ENCODE measurements at regions not wholly inside any gene's neighbourhood (a gene's known extent, or its start where the extent isn't known, plus 50 kb on each side); places are given as distances from the start of the nearest gene placed in this dataset.

DNA sequence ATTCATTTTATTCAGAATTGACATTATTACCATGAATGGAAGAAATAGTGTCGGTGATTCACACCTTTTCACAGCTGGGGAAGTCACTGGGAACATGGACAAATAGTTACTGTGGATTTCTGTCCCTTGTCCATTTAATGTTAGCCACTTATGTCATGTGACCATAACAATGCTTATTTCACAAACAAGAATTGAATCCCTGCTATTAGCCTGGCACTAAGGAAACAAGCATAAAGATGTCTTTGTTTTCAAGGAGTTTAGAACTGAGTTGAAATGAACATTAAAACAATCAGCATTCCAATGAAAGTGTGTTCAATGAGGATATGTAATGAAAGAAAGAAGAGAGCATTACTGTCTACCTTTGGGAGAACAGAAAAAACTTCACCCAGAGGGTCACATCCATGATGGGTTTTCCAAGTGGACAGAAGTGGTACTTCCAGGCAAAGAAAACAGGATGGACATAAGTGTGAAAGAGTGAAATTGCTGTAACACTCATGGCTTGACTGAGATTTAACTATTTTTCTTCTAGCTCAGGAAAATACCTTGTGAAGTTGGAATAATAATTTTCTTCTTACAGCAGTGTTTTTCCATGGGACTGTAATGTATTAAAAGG, 324.5 kb upstream of the UBE2E3 start:
- no peak for ATAC-seq
- no peak for TF ChIP-seq POLR2A (IDR thresholded peaks at IDR 0.05)
- TF ChIP-seq, protein P1, sequence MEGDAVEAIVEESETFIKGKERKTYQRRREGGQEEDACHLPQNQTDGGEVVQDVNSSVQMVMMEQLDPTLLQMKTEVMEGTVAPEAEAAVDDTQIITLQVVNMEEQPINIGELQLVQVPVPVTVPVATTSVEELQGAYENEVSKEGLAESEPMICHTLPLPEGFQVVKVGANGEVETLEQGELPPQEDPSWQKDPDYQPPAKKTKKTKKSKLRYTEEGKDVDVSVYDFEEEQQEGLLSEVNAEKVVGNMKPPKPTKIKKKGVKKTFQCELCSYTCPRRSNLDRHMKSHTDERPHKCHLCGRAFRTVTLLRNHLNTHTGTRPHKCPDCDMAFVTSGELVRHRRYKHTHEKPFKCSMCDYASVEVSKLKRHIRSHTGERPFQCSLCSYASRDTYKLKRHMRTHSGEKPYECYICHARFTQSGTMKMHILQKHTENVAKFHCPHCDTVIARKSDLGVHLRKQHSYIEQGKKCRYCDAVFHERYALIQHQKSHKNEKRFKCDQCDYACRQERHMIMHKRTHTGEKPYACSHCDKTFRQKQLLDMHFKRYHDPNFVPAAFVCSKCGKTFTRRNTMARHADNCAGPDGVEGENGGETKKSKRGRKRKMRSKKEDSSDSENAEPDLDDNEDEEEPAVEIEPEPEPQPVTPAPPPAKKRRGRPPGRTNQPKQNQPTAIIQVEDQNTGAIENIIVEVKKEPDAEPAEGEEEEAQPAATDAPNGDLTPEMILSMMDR (IDR thresholded peaks at IDR 0.05) = no peak
- no peaks in the 10 kb centered on the region for H3K4me1 ChIP-seq

GRCh38 chr2:180655393-180655792, 325.0 kb upstream of the UBE2E3 start:
- H3K4me1 ChIP-seq = no peaks in the 10 kb centered on the region
- no peak overlapping the region for H3K27ac ChIP-seq
- H3K36me3 ChIP-seq (replicated peaks in 1 of 2; ENCODE audit: insufficient read depth in 1 of 2, low read depth in 2 of 2) = no peaks in the 10 kb centered on the region
- no peak for ATAC-seq
- TF ChIP-seq, protein P1 (IDR thresholded peaks at IDR 0.05) = no peak
- TF ChIP-seq POLR2A (IDR thresholded peaks at IDR 0.05) = no peak
- no peak overlapping the region for H3K4me3 ChIP-seq
- no peak for DNase-seq
- H3K27me3 ChIP-seq = no peaks in the 10 kb centered on the region
- WGBS, 2 donors = 39 to 53% methylated on average over 2 of the region's 2 CpGs
- intact Hi-C loops (cut with DNase I) = no loop called here
- no peaks in the 10 kb centered on the region for H3K9me3 ChIP-seq

More for the DNA sequence above, 324.5 kb upstream of the UBE2E3 start:
- H3K4me3 ChIP-seq = no peak overlapping the region
- no peaks in the 10 kb centered on the region for H3K9me3 ChIP-seq
- H3K27ac ChIP-seq = no peak overlapping the region
- no peak for DNase-seq
- H3K36me3 ChIP-seq (replicated peaks in 1 of 2; ENCODE audit: insufficient read depth in 1 of 2, low read depth in 2 of 2) = no peaks in the 10 kb centered on the region
- WGBS, 2 donors = 69 to 81% methylated on average over 1 of the region's 1 CpG
- intact Hi-C loops (cut with DNase I) = no loop called here
- no peaks in the 10 kb centered on the region for H3K27me3 ChIP-seq

DNA sequence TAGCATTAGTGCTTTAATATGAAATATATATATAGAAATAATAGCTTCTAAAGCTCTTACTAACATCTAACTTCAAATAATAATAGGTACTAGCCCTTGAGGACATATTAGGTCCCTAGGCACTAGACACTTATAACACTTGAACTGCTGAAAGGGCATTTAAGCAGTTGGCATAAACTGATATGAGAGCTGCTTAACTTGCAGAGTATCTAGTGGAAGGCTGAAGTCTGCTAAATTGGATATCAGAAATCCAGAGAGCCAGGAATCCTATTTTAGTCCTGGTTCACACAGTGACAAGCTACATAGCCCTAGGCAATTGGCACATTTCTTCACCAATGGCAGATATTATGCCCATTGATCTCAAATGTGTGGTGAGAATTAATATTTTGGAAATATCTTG, 326.9 kb upstream of the UBE2E3 start:
- ATAC-seq (no peak), DNase-seq (no peak)
- no peaks in the 10 kb centered on the region for H3K27me3 ChIP-seq
- TF ChIP-seq, protein P1 (IDR thresholded peaks at IDR 0.05) = no peak
- no peak for TF ChIP-seq POLR2A (IDR thresholded peaks at IDR 0.05)
- H3K27ac ChIP-seq = no peak overlapping the region
- no peaks in the 10 kb centered on the region for H3K4me1 ChIP-seq
- H3K9me3 ChIP-seq = no peaks in the 10 kb centered on the region
- H3K4me3 ChIP-seq = no peak overlapping the region
- H3K36me3 ChIP-seq (replicated peaks in 1 of 2; ENCODE audit: insufficient read depth in 1 of 2, low read depth in 2 of 2) = no peaks in the 10 kb centered on the region
- intact Hi-C loops (cut with DNase I) = no loop called here

GRCh38 chr2:180652794-180653193, 327.6 kb upstream of the UBE2E3 start:
- intact Hi-C loops (cut with DNase I) = no loop called here
- no peak overlapping the region for H3K4me3 ChIP-seq
- no peaks in the 10 kb centered on the region for H3K9me3 ChIP-seq
- DNase-seq = no peak
- H3K27ac ChIP-seq = no peak overlapping the region
- ATAC-seq = no peak
- no peaks in the 10 kb centered on the region for H3K4me1 ChIP-seq
- no peaks in the 10 kb centered on the region for H3K27me3 ChIP-seq
- no peaks in the 10 kb centered on the region for H3K36me3 ChIP-seq (replicated peaks in 1 of 2; ENCODE audit: insufficient read depth in 1 of 2, low read depth in 2 of 2)
- no peak for TF ChIP-seq POLR2A (IDR thresholded peaks at IDR 0.05)
- TF ChIP-seq, protein P1 (IDR thresholded peaks at IDR 0.05) = no peak

DNA sequence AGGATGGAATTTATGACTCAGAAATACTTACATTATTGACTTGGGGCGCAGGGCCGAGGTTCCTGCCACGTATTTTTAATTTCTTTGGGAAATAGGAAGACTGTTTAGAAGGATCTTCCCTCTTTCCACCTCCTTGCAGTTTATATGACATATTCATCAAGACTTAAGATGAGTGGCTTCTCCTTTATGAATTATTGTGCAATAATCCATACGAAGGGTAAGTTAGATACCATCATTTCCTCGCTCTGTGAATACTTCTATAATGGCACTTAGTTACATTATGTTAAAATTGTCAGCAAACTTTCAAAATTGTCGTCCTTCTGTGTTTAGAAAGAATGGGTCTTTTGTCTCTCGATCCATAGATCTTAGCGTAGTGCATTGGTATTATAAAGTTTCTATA, 328.8 kb upstream of the UBE2E3 start:
- Histone ChIP-seq H3K36me3 (replicated peaks in 1 of 2; ENCODE audit: insufficient read depth in 1 of 2, low read depth in 2 of 2) (no peaks in the 10 kb centered on the region), H3K4me3 (no peak overlapping the region), H3K27ac (no peak overlapping the region), H3K27me3 (no peaks in the 10 kb centered on the region), H3K9me3 (no peaks in the 10 kb centered on the region), H3K4me1 (no peaks in the 10 kb centered on the region)
- intact Hi-C loops (cut with DNase I) = no loop called here
- ATAC-seq = no peak
- no peak for DNase-seq
- 67 to 74% methylated on average over 8 of the region's 8 CpGs for WGBS, 2 donors
- TF ChIP-seq, protein P1 (IDR thresholded peaks at IDR 0.05) = no peak
- TF ChIP-seq POLR2A (IDR thresholded peaks at IDR 0.05) = no peak
